ENCODE measurements at regions not wholly inside any gene's neighbourhood (a gene's known extent, or its start where the extent isn't known, plus 50 kb on each side); places are given as distances from the start of the nearest gene placed in this dataset.

GRCh38 chr7:377080-378040 is 87.4 kb downstream of the FOXL3 start:
- Mint-ChIP-seq H3K4me3 (ENCODE audit: unreplicated experiment) (no peak overlapping the region), H3K27ac (ENCODE audit: unreplicated experiment) (no peak overlapping the region), H3K27me3 (ENCODE audit: low read depth) (peaks cover 11% of the 10 kb centered on the region), H3K36me3 (ENCODE audit: low read depth) (no peaks in the 10 kb centered on the region), H3K4me1 (ENCODE audit: low read depth) (no peaks in the 10 kb centered on the region), H3K9me3 (ENCODE audit: low read depth) (peaks cover 2% of the 10 kb centered on the region)
- DNase-seq (ENCODE audit: low spot score), result no peak
- TF ChIP-seq CTCF (IDR thresholded peaks at IDR 0.05), result no peak

- Mint-ChIP-seq H3K27ac (ENCODE audit: unreplicated experiment) (no peak overlapping the region), H3K9me3 (ENCODE audit: low read depth) (peaks cover 7% of the 10 kb centered on the region), H3K27me3 (ENCODE audit: low read depth) (peaks cover 18% of the 10 kb centered on the region), H3K4me3 (ENCODE audit: unreplicated experiment) (no peak overlapping the region), H3K4me1 (ENCODE audit: low read depth) (no peaks in the 10 kb centered on the region), H3K36me3 (ENCODE audit: low read depth) (peaks cover 2% of the 10 kb centered on the region)
- TF ChIP-seq CTCF (IDR thresholded peaks at IDR 0.05), result no peak
- DNase-seq (ENCODE audit: low spot score), result no peak
These were observed 88.1 kb downstream of the FOXL3 start for GRCh38 chr7:378041-378420.

GRCh38 chr7:378551-379455 is 88.8 kb downstream of the FOXL3 start:
- no peak for TF ChIP-seq CTCF (IDR thresholded peaks at IDR 0.05)
- H3K27me3 Mint-ChIP-seq (ENCODE audit: low read depth), result peaks cover 24% of the 10 kb centered on the region
- peaks cover 2% of the 10 kb centered on the region for H3K36me3 Mint-ChIP-seq (ENCODE audit: low read depth)

GRCh38 chr7:379456-380138 is 89.6 kb downstream of the FOXL3 start:
- DNase-seq (ENCODE audit: low spot score), result no peak
- peaks cover 32% of the 10 kb centered on the region for H3K27me3 Mint-ChIP-seq (ENCODE audit: low read depth)
- TF ChIP-seq CTCF (IDR thresholded peaks at IDR 0.05), result no peak
- H3K36me3 Mint-ChIP-seq (ENCODE audit: low read depth), result peaks cover 8% of the 10 kb centered on the region
- H3K27ac Mint-ChIP-seq (ENCODE audit: unreplicated experiment), result no peak overlapping the region
- peaks cover 22% of the 10 kb centered on the region for H3K9me3 Mint-ChIP-seq (ENCODE audit: low read depth)
- no peaks in the 10 kb centered on the region for H3K4me1 Mint-ChIP-seq (ENCODE audit: low read depth)
- peak overlapping the region; percentile 35 for H3K4me3 Mint-ChIP-seq (ENCODE audit: unreplicated experiment)

More at GRCh38 chr7:378551-379455, 88.8 kb downstream of the FOXL3 start:
- no peaks in the 10 kb centered on the region for H3K4me1 Mint-ChIP-seq (ENCODE audit: low read depth)
- H3K4me3 Mint-ChIP-seq (ENCODE audit: unreplicated experiment), result peak overlapping the region; percentile 35
- no peak overlapping the region for H3K27ac Mint-ChIP-seq (ENCODE audit: unreplicated experiment)
- DNase-seq (ENCODE audit: low spot score), result peak; percentile 93
- H3K9me3 Mint-ChIP-seq (ENCODE audit: low read depth), result peaks cover 14% of the 10 kb centered on the region

GRCh38 chr7:380139-380485 is 90.1 kb downstream of the FOXL3 start:
- Mint-ChIP-seq H3K27me3 (ENCODE audit: low read depth) (peaks cover 33% of the 10 kb centered on the region), H3K27ac (ENCODE audit: unreplicated experiment) (no peak overlapping the region), H3K4me1 (ENCODE audit: low read depth) (no peaks in the 10 kb centered on the region), H3K9me3 (ENCODE audit: low read depth) (peaks cover 22% of the 10 kb centered on the region), H3K36me3 (ENCODE audit: low read depth) (peaks cover 8% of the 10 kb centered on the region), H3K4me3 (ENCODE audit: unreplicated experiment) (no peak overlapping the region)
- TF ChIP-seq CTCF (IDR thresholded peaks at IDR 0.05), result no peak
- DNase-seq (ENCODE audit: low spot score), result no peak

Measured in chondrocyte (in vitro differentiated cells).